Neuronal stem cell (in vitro differentiated cells): ENCODE measurements at regions not wholly inside any gene's neighbourhood (a gene's known extent, or its start where the extent isn't known, plus 50 kb on each side); places are given as distances from the start of the nearest gene placed in this dataset.

Experiments used
- DNase-seq: peaks from one replicate; pipeline ENCODE4 v3.0.0-alpha.2; 2013; ENCODE audit warnings: low spot score
- H2AFZ ChIP-seq: one replicate; pipeline ENCODE4 v1.6.1; 2013; ENCODE audit warnings: mild to moderate bottlenecking, low read length, inconsistent platforms
- H2AK5ac ChIP-seq: 2 replicates; pipeline ENCODE4 v1.6.1; 2013; ENCODE audit warnings: low read depth, mild to moderate bottlenecking, inconsistent platforms, low read length, moderate library complexity, mixed read lengths
- H2BK120ac ChIP-seq: 2 replicates; pipeline ENCODE4 v1.6.1; 2013; ENCODE audit warnings: low read depth, mild to moderate bottlenecking, inconsistent platforms, low read length, moderate library complexity, mixed read lengths
- H2BK12ac ChIP-seq: one replicate; pipeline ENCODE4 v1.6.1; 2013; ENCODE audit warnings: low read length, inconsistent platforms
- H2BK15ac ChIP-seq: 2 replicates; pipeline ENCODE4 v1.6.1; 2013; ENCODE audit warnings: mild to moderate bottlenecking, low read length, inconsistent platforms, mixed read lengths
- H2BK5ac ChIP-seq: one replicate; pipeline ENCODE4 v1.6.1; 2013; ENCODE audit warnings: inconsistent platforms, mild to moderate bottlenecking, low read length, moderate library complexity
- H3K14ac ChIP-seq: one replicate; pipeline ENCODE4 v1.6.1; 2013; ENCODE audit warnings: low read length, inconsistent platforms
- H3K18ac ChIP-seq: 2 replicates; pipeline ENCODE4 v1.6.1; 2013; ENCODE audit warnings: low read length, inconsistent platforms
- H3K23ac ChIP-seq: 2 replicates; pipeline ENCODE4 v1.6.1; 2013; ENCODE audit warnings: low read depth, mild to moderate bottlenecking, mixed read lengths, low read length, inconsistent platforms; ENCODE audit not compliant: poor library complexity
- H3K27ac ChIP-seq: replicated peaks from 3 replicates; pipeline ENCODE4 v1.5.1; 2013; ENCODE audit warnings: low read length, inconsistent platforms
- H3K27me3 ChIP-seq, 3 experiments: 2 replicates each; pipeline ENCODE4 v1.6.1; 2013; ENCODE audit warnings: low read length in 3 of 3, mild to moderate bottlenecking in 2 of 3, inconsistent platforms in 1 of 3, low read depth in 1 of 3, mixed read lengths in 1 of 3, moderate library complexity in 1 of 3; ENCODE audit not compliant: control insufficient read depth in 3 of 3, insufficient read depth in 3 of 3
- H3K36me3 ChIP-seq, 2 donors: replicated peaks in 1 of 2; 2 replicates each; pipeline ENCODE4 v1.6.1; 2013; ENCODE audit warnings: low read length in 2 of 2; ENCODE audit not compliant: control insufficient read depth in 2 of 2, insufficient read depth in 2 of 2
- H3K4ac ChIP-seq: 2 replicates; pipeline ENCODE4 v1.6.1; 2013; ENCODE audit warnings: inconsistent platforms, mild to moderate bottlenecking, low read length, moderate library complexity
- H3K4me1 ChIP-seq, 2 donors: 1 replicate in 1 of 2; 2 replicates in 1 of 2; pipeline ENCODE4 v1.6.1; 2013; ENCODE audit warnings: low read length in 2 of 2, low read depth in 1 of 2; ENCODE audit not compliant: control insufficient read depth in 2 of 2, insufficient read depth in 1 of 2
- H3K4me2 ChIP-seq: one replicate; pipeline ENCODE4 v1.6.1; 2013; ENCODE audit warnings: mild to moderate bottlenecking, low read length, inconsistent platforms; ENCODE audit not compliant: insufficient read depth, poor library complexity, severe bottlenecking
- H3K4me3 ChIP-seq, 2 donors: 2 replicates each; pipeline ENCODE4 v1.5.1; 2013; ENCODE audit warnings: low read length in 2 of 2, mild to moderate bottlenecking in 2 of 2, inconsistent platforms in 1 of 2, moderate library complexity in 1 of 2
- H3K79me1 ChIP-seq: one replicate; pipeline ENCODE4 v1.6.1; 2013; ENCODE audit warnings: low read depth, mild to moderate bottlenecking, inconsistent platforms, low read length, moderate library complexity
- H3K9ac ChIP-seq: one replicate; pipeline ENCODE4 v1.6.1; 2013; ENCODE audit warnings: mild to moderate bottlenecking, low read depth, low read length, inconsistent platforms; ENCODE audit not compliant: poor library complexity
- H3K9me3 ChIP-seq, 2 donors: replicated peaks in 1 of 2; 2 replicates each; pipeline versions ENCODE3 to v1.6.1; 2013; ENCODE audit warnings: low read length in 2 of 2, mild to moderate bottlenecking in 2 of 2, inconsistent platforms in 1 of 2, low read depth in 1 of 2, mixed read lengths in 1 of 2, moderate library complexity in 1 of 2; ENCODE audit not compliant: control insufficient read depth in 2 of 2, insufficient read depth in 1 of 2
- H4K8ac ChIP-seq: one replicate; pipeline ENCODE4 v1.6.1; 2013; ENCODE audit warnings: low read depth, mild to moderate bottlenecking, inconsistent platforms, low read length, moderate library complexity
- H4K91ac ChIP-seq: one replicate; pipeline ENCODE4 v1.6.1; 2013; ENCODE audit warnings: low read length, low read depth, mild to moderate bottlenecking, inconsistent platforms; ENCODE audit not compliant: poor library complexity
- WGBS, 2 donors: extraction: QIAGEN DNeasy Blood & Tissue Kit; methylation state at CpG; one replicate each; pipeline ENCODE4 v1.1.7; 2013; ENCODE audit warnings: missing lambda C conversion rate in 2 of 2, mixed read lengths in 1 of 2; ENCODE audit not compliant: insufficient read length in 2 of 2, insufficient replicate concordance in 1 of 2; ENCODE audit errors: extremely low coverage in 2 of 2; 5-methylcytosine and 5-hydroxymethylcytosine counted together

GRCh38 chr6:33903579-33903978 lies 99.8 kb upstream of the MLN start:
- Histone ChIP-seq H3K18ac (no peak overlapping the region), H2BK15ac (no peak overlapping the region), H3K4me3 (no peak overlapping the region), H2AK5ac (no peak overlapping the region), H3K9ac (no peak overlapping the region), H3K4ac (no peak overlapping the region), H3K23ac (no peak overlapping the region), H2BK5ac (no peak overlapping the region), H4K8ac (no peak overlapping the region), H3K36me3 (no peaks in the 10 kb centered on the region), H3K9me3 (no peaks in the 10 kb centered on the region), H3K4me1 (peaks cover 10 to 23% of the 10 kb centered on the region in 2 donors), H2BK120ac (no peak overlapping the region), H2AFZ (peak overlapping the region; percentile 66), H3K27ac (no peak overlapping the region), H3K27me3 (peaks cover 0 to 8% (median 0%) of the 10 kb centered on the region in 3 experiments), H4K91ac (no peak overlapping the region), H3K4me2 (no peak overlapping the region), H3K14ac (no peak overlapping the region), H3K79me1 (no peaks in the 10 kb centered on the region), H2BK12ac (no peak overlapping the region)
- no CpG with 5 or more reads among the region's 5 CpGs for WGBS, 2 donors
- no peak for DNase-seq

GRCh38 chr6:33902457-33902853 lies 98.7 kb upstream of the MLN start:
- no peak overlapping the region for H2AFZ ChIP-seq
- WGBS, 2 donors, result no CpG with 5 or more reads among the region's 3 CpGs
- H3K9me3 ChIP-seq, result no peaks in the 10 kb centered on the region
- H3K14ac ChIP-seq, result no peak overlapping the region
- H3K4me3 ChIP-seq, result no peak overlapping the region
- no peak overlapping the region for H2BK120ac ChIP-seq
- H4K8ac ChIP-seq, result no peak overlapping the region
- peak overlapping the region; percentile 27 for H2AK5ac ChIP-seq
- H3K4me1 ChIP-seq, result peaks cover 10 to 23% of the 10 kb centered on the region in 2 donors
- H3K27me3 ChIP-seq, result peaks cover 0 to 8% (median 0%) of the 10 kb centered on the region in 3 experiments
- H3K4me2 ChIP-seq, result no peak overlapping the region
- no peak overlapping the region for H3K18ac ChIP-seq
- no peak overlapping the region for H3K27ac ChIP-seq
- H2BK5ac ChIP-seq, result no peak overlapping the region
- DNase-seq, result no peak
- H3K4ac ChIP-seq, result no peak overlapping the region
- H2BK12ac ChIP-seq, result no peak overlapping the region
- no peaks in the 10 kb centered on the region for H3K36me3 ChIP-seq
- no peaks in the 10 kb centered on the region for H3K79me1 ChIP-seq
- no peak overlapping the region for H4K91ac ChIP-seq
- no peak overlapping the region for H2BK15ac ChIP-seq
- no peak overlapping the region for H3K9ac ChIP-seq
- no peak overlapping the region for H3K23ac ChIP-seq

DNA sequence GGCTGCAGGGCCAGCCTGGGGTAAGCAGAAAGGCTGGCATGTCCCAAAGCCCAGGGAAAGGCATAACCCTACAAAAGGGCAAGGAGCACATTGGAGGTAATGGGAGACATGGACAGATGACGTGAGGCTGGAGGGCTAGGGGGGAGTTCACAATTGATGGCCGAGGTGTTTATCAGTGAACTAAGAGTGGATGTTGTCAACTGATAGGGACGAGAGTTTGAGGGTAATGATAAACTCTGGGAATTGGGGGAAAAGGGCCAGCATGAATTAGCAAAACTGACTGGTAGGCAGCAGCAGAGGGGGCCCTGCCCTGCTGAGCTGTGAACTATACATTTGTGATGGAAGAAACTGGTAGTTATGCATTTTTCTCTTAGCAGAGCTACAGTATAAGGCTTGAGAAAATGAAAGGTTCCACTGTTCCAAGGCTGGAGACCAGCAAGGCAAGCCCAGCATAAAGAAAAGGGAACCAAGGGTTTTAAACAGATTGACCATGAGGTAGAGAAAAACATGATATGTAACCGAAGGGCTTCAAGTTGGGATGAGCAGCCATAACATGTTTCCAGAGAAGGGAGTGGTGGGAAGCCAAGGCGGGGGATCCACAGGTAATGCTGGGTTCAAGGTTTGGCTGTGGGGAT lies 98.1 kb upstream of the MLN start:
- Histone ChIP-seq H2AK5ac (no peak overlapping the region), H3K4ac (no peak overlapping the region), H2BK5ac (no peak overlapping the region), H2BK12ac (no peak overlapping the region), H2AFZ (no peak overlapping the region), H3K14ac (no peak overlapping the region), H3K79me1 (no peaks in the 10 kb centered on the region), H3K9ac (no peak overlapping the region), H2BK15ac (no peak overlapping the region), H3K18ac (no peak overlapping the region), H2BK120ac (no peak overlapping the region), H3K9me3 (no peaks in the 10 kb centered on the region), H3K27ac (no peak overlapping the region), H3K4me2 (no peak overlapping the region), H4K91ac (no peak overlapping the region), H3K4me3 (no peak overlapping the region), H3K23ac (no peak overlapping the region), H3K27me3 (peaks cover 0 to 5% (median 0%) of the 10 kb centered on the region in 3 experiments), H3K36me3 (no peaks in the 10 kb centered on the region), H3K4me1 (peaks cover 10 to 23% of the 10 kb centered on the region in 2 donors), H4K8ac (no peak overlapping the region)
- no CpG with 5 or more reads among the region's 5 CpGs for WGBS, 2 donors
- DNase-seq, result no peak

DNA sequence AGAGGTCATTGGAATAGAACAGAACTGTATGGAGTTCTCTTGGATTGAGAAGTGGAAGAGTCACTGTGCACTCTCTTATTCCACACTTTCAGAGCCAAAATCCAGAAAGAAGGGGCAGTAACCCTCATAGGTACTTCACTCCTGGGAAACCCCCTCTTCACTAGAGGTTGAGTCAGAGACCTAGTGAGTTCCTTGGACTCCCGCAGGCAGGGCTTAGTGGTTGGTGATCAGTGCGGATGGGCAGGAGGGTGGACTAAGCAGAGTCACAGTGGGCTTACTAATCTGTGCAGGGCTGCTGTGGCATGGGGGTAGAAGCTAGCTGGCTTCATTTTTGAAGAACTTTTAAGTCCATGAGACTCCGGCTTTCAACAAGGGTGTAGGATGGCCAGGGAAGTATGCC lies 95.0 kb upstream of the MLN start:
- no peak overlapping the region for H3K4me2 ChIP-seq
- H3K36me3 ChIP-seq, result no peaks in the 10 kb centered on the region
- WGBS, 2 donors, result no CpG with 5 or more reads among the region's 3 CpGs
- H3K4me1 ChIP-seq, result peaks cover 0 to under 1% of the 10 kb centered on the region in 2 donors
- no peaks in the 10 kb centered on the region for H3K9me3 ChIP-seq
- no peak for DNase-seq
- H3K4me3 ChIP-seq, result no peak overlapping the region
- no peak overlapping the region for H2BK15ac ChIP-seq
- no peak overlapping the region for H3K23ac ChIP-seq
- H3K27ac ChIP-seq, result no peak overlapping the region
- no peak overlapping the region for H2BK120ac ChIP-seq
- no peaks in the 10 kb centered on the region for H3K79me1 ChIP-seq
- no peak overlapping the region for H4K91ac ChIP-seq
- H3K9ac ChIP-seq, result no peak overlapping the region
- H3K18ac ChIP-seq, result no peak overlapping the region
- H2BK12ac ChIP-seq, result no peak overlapping the region
- no peak overlapping the region for H2AFZ ChIP-seq
- H2BK5ac ChIP-seq, result no peak overlapping the region
- no peak overlapping the region for H3K14ac ChIP-seq
- no peak overlapping the region for H3K4ac ChIP-seq
- H4K8ac ChIP-seq, result no peak overlapping the region
- H2AK5ac ChIP-seq, result no peak overlapping the region
- H3K27me3 ChIP-seq, result peaks cover 0 to 12% (median 0%) of the 10 kb centered on the region in 3 experiments
